ENCODE measurements at regions not wholly inside any gene's neighbourhood (a gene's known extent, or its start where the extent isn't known, plus 50 kb on each side); places are given as distances from the start of the nearest gene placed in this dataset.

- in situ Hi-C loops (cut with HindIII; ENCODE audit: low sequenced_read_pairs): no loop called here
Measured at GRCh38 chr1:221150996-221151395, 271.8 kb downstream of the HLX start.

GRCh38 chr1:221154932-221155331 lies 275.7 kb downstream of the HLX start:
- in situ Hi-C loops (cut with HindIII; ENCODE audit: low sequenced_read_pairs): no loop called here

DNA sequence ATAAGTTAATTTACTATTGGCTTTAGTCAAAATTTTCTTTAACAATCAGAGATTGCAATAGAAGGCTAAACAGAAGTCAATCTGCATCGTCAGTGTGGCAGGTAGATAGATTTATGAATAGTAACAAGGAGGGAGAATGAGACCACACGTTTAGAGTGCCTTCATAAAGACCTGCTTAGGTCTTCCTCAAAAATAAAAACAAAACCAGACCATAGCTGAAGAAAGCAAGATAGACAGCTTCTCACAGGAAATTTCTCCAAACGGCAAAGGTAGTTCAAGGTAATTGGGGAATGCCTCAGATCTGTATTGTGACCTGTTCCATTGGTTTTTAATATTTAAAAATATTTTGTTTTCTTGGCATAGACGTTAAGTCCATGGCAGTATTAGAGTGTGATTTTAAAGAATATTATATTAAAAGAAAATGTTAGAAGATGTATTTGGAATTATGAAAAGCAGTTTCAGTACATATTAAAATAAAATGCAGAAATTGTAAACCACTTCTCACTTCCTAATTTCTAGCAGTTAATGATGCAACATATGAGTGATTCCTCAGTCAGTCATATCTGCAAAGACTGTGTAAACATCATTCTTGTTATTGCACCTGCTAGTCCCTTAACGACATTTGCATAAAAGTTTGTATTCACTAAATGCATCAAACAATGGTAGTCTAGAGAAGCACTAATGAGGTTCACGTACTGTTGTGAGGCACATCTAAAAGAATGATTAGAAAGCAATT lies 278.0 kb downstream of the HLX start:
- in situ Hi-C loops (cut with HindIII; ENCODE audit: low sequenced_read_pairs): no loop called here

DNA sequence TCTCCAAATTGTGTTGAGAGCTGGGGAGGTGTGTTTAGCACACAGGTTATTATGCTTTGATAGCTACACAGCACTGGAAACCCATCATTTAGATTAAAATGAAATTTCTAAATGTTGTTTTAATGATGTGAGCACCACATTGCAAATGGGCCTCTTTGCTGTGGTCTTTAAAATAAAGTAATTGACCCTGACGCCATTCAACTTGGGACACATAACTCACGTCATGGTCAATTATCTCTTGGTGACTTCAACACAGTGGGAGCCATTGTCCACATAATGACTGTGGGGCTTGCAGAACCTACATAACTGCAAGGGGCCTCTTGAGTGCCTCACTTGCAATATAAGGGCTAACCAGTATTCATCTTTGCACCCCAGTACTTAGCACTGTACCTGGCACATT lies 280.4 kb downstream of the HLX start:
- in situ Hi-C loops (cut with HindIII; ENCODE audit: low sequenced_read_pairs): no loop called here

- in situ Hi-C loops (cut with HindIII; ENCODE audit: low sequenced_read_pairs): no loop called here
Measured at GRCh38 chr1:221161571-221162041, 282.4 kb downstream of the HLX start.

- in situ Hi-C loops (cut with HindIII; ENCODE audit: low sequenced_read_pairs): no loop called here
Measured at GRCh38 chr1:221162352-221162751, 283.1 kb downstream of the HLX start.

DNA sequence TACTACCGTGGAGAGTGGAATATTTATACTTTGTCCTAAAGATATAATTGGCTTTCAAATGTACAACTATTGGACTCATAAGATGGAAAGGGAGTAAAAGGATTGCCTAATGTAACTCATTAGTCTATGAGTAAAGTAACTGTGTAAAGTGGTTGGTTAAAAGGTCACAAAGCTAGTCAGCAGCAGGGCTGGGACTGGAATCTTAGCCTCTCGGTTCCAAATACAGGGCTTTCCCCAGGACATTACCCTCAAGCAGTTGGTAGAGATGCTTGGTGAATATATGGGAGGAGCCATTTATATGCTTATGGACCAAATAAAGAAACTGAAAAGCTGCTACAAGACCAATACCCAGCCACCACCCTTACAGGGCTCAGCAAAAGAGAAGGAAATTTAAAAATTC lies 283.7 kb downstream of the HLX start:
- in situ Hi-C loops (cut with HindIII; ENCODE audit: low sequenced_read_pairs): no loop called here

GRCh38 chr1:221164029-221164428 lies 284.8 kb downstream of the HLX start:
- in situ Hi-C loops (cut with HindIII; ENCODE audit: low sequenced_read_pairs): no loop called here

- in situ Hi-C loops (cut with HindIII; ENCODE audit: low sequenced_read_pairs): no loop called here
Measured at GRCh38 chr1:221164951-221165838, 286.0 kb downstream of the HLX start.

GRCh38 chr1:221165839-221166500 lies 286.7 kb downstream of the HLX start:
- in situ Hi-C loops (cut with HindIII; ENCODE audit: low sequenced_read_pairs): no loop called here

GRCh38 chr1:221166559-221167318 lies 287.5 kb downstream of the HLX start:
- in situ Hi-C loops (cut with HindIII; ENCODE audit: low sequenced_read_pairs): no loop called here

DNA sequence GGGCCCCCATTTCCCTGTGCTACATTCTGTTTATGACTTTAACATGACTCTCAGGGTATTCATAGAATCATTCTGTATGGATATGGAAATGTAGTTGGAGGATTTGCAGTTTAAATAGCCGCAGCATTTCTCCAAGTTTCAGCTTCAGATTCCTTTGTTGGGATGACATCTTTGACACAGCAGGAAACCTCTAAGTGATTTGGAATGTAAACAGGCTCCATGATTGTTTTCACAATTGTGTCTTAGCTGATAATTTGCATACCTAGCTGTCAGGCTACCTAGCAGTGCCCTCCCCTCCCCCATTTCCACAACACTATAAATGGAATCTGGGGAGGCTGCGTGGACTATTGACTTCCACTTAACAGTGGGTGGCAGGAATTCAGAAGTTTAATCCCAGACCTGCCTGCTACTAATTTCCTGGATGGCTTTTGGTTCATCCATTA lies 290.2 kb downstream of the HLX start:
- in situ Hi-C loops (cut with HindIII; ENCODE audit: low sequenced_read_pairs): no loop called here

DNA sequence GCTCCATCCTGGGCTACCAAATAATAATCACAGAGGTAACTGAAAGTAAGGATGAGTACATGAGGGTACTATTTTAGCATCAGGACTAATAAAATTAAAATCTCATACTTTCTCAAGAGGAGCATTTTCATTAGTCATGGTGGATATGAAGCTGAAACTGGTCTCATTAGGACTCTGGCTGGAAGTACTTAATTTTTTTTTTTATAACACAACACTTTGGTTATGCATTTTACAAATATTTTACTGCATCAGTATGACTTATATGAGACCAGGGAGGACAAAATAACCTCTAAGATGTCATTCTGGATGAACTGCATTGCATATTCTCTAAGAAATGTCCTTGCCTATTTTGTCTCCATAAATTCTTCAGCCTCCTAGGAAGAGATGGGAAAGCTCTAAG lies 290.9 kb downstream of the HLX start:
- in situ Hi-C loops (cut with HindIII; ENCODE audit: low sequenced_read_pairs): no loop called here

DNA sequence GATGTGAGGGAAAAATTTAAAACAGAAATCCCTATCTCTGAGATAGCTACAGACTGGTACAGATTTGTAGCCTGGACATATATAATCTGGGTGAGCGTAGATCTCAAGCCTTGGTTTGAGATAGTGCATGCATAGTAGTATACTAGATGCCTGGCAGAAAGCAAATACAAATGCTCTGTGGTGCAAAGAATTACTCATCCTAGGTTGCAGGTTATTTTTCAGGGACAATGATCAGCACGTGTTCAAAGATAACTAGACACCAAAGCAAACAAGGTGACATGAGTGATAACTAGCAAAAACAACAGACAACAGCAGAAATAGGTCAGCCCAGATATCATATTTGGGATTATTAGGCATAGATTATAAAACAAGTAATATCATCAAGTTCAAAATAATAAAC lies 292.5 kb downstream of the HLX start:
- in situ Hi-C loops (cut with HindIII; ENCODE audit: low sequenced_read_pairs): no loop called here

DNA sequence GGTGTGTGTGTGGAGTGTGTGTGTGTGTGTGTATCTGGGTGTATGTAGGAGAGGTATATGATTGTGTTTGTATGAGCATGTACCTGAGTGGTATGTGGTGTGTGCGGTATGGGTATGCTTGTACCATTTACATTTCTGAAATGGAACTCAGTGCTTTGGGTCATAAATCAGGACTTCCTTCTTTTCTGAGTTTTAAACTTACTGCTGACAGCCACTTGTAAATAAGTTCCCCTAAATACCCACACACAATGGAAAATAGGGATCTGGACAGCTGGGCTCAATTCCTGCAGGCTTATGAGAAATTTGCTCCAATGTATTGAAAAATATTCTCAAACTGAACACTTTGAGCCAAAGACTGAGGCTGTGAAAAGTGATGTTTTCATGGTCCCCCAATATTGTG lies 293.6 kb downstream of the HLX start:
- in situ Hi-C loops (cut with HindIII; ENCODE audit: low sequenced_read_pairs): no loop called here

- in situ Hi-C loops (cut with HindIII; ENCODE audit: low sequenced_read_pairs): no loop called here
Measured at GRCh38 chr1:221174330-221174993, 295.2 kb downstream of the HLX start.

DNA sequence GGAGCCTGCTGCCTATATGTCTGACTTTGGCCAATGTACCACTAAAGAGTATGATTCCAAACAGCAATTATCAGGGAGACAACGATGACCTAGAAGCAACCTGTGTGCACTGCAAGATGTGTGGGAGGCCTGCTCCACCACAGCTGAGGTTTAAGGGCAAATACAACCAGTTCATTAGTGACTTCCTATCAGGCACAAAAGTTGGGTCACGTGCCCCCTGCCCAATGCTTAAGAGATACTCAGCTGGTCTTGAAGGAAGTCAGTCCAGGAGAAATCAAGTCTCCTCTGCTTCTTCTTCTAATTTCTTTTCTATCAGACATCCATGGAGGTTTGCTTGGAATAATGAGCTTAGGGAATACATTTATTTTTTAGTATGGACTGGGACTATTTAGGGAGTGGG lies 296.0 kb downstream of the HLX start:
- in situ Hi-C loops (cut with HindIII; ENCODE audit: low sequenced_read_pairs): no loop called here

GRCh38 chr1:221180704-221181368 lies 301.6 kb downstream of the HLX start:
- in situ Hi-C loops (cut with HindIII; ENCODE audit: low sequenced_read_pairs): no loop called here

GRCh38 chr1:221182791-221183533 lies 303.7 kb downstream of the HLX start:
- in situ Hi-C loops (cut with HindIII; ENCODE audit: low sequenced_read_pairs): no loop called here
